ENCODE measurements at regions not wholly inside any gene's neighbourhood (a gene's known extent, or its start where the extent isn't known, plus 50 kb on each side); places are given as distances from the start of the nearest gene placed in this dataset.
A peak's percentile ranks its signal among the peaks of the same experiment; 100 is the strongest.

DNA sequence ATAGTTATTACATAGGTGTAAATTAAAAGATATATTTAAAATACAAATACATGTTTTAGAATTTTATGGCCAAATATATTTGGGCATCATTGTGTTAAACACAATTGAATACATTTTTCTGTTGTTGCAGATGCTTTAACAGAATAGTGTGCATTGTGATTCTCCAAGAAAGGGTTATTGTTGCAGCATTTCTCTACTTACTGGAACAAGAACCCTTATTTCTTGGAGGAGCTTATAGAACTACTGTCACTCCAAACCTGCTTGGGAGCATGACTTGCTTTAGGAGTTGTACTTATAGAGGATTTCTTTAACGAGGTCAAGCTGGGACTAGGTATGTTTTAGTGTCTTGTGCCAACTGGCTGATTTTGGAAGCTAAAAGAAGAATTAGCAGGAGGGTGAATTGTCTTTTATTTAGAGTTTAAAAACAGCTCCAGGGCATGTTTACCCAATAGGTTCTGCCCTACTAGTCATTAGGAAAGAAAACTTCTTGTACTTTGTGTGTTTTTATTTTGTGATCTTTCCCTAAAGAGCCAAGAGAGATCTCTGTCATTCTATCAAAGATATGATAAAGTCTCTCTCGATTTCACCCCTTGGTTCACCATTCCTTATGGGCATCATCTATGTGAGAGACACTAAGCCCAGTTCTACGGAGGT, 279.8 kb upstream of the SALL1 start:
- peak; percentile 74 for DNase-seq (ENCODE audit: low spot score)

DNA sequence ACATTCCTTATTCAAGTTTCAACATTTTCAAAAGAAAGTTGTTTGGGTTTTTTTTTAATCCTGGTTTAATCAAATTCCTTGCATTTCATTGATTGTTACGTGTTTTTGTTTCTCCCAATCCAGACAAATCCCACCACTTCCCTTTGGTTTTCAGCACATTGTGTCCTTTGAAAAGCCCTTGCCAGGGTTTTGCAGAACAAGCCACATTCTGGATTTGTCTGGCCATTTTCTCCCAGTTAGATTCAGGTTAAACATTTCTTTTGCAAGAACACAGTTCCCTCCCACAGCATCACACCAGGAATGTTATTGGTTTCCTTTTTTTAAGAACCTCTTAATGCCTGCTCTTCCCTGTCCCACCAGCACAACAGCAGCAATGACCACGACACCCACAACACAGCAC, 278.0 kb upstream of the SALL1 start:
- DNase-seq (ENCODE audit: low spot score), result no peak

DNA sequence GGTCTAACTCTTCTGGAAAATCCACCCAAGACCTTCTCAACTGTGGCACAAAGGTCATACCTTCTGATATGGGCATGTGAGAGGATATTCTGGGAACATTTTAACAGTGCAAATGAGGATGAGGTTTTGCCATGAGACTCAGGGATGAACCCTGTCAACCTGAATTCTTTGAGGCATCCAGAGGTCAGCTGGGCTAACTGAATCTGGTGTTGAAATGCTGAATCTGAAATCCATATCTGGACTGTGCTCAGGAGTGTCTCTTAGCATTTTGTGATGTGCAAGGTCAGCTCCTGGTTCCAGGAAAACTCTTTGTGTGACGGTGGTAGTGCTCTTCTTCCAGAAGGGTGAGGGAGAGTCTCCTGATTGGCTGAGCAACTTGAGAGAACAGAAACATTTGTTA, 276.0 kb upstream of the SALL1 start:
- no peak for DNase-seq (ENCODE audit: low spot score)

DNA sequence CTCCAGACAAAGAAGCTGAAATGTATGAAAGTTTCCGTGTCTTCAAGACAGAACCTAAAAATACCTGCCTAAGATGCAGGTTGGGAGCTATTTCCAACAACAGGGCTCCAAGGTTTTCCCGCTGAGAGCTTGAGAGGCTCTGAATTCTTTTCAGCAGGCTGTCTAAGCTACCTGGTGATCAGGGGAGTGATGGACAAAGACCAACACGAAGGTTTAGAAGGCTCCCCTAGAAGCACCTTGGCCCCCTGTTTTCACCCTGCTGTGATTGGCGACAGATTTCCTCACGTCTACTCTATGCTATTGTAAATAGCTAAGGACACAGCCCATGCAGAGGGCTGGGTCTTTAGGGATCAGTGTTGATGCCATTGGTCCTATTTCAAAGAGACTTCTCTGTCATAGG, 275.2 kb upstream of the SALL1 start:
- no peak for DNase-seq (ENCODE audit: low spot score)

DNA sequence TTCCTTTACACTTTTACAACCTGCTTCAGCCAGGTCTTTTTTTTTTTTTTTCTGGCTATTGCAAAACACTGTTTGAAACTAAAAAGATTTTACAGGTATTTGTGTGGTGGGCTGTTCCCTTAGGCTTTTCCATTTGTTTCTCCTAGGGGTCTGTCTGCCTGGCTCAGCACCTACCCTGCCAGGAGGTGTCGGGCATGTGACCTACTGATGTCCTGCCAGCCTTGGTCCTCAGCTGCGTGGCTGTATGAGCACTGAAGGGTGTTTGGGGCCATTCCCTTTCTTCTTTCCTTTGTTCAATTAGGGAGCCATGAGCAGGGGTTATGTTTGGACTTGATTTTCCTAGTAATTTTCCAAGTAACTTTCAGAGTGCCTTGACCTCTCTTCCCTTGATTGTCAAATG, 269.2 kb upstream of the SALL1 start:
- DNase-seq (ENCODE audit: low spot score), result no peak

DNA sequence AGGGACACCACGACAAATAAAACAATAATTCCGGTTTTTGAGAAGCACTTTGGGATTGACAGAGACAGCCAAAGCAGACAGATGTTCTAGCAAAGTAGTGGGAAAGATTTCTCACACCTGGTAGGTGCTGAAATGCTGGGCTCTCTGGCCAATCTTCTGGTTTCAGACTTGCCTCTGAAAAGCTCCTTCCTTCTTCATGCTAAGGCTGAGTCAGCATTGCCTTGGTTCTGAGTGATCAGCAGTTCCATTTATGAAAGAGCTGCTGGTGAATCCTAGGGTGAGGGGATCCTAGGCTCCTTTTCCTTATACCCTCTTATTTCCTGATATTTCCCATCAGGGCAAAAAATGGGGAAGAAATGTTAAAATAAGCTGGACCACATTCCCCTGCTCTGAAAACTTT, 268.7 kb upstream of the SALL1 start:
- peak; percentile 22 for DNase-seq (ENCODE audit: low spot score)

DNA sequence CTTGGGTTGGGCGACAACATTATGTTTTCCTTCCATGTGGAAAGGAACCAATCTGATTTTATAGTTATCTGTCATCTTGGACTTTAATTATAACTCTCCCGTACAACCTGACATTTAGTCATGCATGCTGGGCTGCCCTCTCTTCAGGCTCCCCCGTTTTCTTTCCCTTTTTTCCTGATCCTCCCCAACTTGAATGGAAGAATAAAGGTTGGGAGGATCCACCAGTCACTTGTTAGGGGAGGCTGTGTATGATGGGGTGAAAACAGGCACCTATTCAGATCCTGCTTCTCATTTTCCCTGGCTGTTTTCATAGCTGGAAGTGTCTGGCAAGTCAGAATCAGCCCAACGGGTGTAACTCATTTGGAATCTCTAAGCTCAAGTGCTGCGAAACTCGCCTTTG, 267.2 kb upstream of the SALL1 start:
- no peak for DNase-seq (ENCODE audit: low spot score)

DNA sequence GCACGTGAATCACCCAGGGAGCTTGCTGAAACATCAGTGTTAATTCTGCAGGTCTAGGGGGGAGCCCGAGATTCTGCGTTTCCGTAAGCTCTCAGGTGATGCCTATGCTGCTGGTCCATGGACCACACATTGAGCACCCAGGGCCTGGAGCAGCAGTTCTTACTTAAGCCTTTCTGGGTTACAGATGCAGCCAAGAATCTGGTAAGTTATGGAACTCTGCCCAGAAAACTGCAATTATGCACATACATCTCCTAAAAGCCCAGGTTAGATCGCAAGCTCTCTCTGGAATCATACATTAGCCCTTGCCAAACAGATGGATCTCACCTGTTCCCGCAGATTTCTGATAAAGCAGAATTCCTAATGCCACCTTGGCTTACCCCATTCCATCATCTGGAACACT, 265.9 kb upstream of the SALL1 start:
- DNase-seq (ENCODE audit: low spot score), result peak; percentile 19

DNA sequence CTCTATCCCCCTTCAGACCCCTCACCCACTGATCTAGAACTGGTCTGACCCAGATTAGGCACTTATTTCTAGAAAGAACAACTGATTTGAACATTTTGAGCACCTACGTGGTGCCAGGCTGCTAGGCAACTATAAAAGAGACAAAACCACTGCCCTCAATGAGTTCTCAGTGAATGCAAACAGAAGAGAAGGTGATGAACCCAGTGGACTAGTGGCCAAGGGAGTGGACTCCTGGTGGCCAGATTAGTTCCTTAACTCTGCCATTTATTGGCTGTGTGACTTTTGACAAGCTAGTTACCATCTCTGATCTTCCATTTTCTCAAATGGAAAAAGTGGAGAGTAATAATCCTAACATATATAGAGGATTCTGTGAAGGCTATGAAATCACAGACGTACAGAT, 259.1 kb upstream of the SALL1 start:
- DNase-seq (ENCODE audit: low spot score), result no peak

DNA sequence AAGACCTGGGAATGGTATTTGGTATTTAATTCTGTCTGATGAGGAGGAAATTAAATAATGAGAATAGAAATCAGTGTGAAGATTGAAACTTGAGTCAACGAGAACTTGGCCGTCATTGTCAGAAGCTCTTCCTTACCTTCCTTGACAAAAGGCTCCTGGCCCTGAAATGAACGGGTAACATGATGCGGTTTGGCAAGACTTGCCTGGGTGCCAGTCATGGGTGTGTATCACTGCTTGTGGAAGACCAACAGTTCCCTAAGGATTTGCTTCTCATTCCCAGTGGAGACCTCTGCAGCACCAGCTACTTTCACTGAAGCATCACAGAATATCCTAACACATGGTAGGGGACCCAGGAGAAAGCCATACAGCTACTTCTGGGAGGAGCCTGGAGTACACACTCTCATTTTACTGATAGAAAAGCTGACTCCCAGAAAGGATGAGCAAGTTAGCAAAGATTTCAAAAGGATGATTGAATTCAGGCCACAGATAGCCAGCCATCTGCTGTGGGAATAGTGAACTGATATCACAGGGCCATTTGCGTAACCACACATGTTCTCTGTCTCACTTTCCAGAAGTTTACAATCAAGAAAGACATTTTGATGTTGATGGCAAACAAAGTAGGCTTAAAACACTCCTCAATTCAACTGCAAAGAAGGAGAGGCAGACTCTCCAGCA, 258.1 kb upstream of the SALL1 start:
- no peak for DNase-seq (ENCODE audit: low spot score)

DNA sequence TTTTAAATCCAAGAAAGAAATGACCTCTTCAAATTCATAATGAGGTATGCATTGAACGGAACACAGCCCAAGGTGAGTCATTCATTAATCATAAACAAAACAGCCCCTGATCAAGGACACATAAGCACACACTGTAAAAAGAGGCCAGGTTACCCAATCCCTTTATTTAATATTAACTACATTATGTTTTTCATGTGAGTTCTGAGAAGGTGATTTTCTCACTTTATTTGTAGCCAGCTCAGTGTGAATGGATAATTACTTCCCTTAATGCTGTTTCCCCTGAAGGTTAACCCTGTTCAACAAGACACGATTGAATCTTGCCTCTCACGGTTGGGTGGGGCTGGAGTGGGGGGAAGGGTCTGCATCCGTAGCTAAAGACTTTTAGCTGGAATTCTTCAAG, 257.3 kb upstream of the SALL1 start:
- no peak for DNase-seq (ENCODE audit: low spot score)

DNA sequence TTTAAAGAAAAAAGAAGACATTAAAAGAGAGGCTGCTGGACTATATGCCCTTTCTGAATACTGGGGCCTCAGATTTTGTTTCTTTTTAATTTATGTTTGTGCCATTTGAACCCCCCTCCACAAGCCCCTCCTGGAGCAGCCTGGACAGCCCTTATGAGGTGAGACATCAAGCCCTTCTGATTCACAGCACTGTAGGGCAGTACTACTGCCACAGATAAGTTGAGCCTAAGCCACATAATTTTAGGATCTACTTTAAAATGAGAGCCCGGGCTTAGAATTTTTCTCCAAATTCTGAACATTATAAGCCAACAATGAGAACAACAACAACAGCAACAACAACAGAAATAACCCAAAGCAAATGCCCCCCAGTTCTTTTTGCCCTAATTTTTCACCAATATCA, 256.9 kb upstream of the SALL1 start:
- no peak for DNase-seq (ENCODE audit: low spot score)

DNA sequence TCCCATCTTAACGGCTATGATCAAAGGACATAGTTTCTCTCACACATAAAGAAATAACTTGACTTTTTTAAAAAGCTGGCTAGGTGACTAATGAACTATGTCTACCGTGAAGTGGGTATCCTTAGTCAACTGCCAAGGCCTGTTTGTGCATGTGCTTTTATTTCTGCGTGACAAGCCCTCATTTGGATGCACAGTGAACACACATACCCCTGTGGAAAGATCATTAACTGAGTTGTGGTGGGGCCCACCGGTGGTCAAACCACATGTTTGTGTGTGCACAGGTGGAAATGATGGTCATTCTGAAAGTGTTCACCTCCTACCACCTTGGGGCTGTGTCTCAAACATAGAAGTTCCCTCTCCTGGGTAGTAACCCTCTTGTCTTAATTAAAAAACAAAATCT, 256.1 kb upstream of the SALL1 start:
- no peak for DNase-seq (ENCODE audit: low spot score)

DNA sequence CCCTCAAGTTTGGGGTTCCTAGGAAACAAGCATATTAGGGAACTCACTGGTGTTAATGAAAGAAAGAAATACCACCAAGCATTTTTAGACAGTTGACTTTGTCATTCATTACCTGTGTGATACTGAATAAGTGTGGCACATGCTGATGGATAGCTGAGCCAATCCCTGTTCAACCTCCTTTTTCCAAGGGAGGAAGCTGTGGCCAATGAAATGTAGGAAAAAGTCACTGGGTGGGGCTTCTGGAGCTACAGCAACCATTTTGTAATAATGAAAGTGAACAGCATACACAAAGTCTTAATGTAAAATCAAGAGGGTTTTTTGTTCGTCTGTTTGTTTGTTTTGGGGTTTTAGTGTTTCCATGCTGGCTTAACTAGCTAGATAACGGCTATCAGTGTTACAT, 254.3 kb upstream of the SALL1 start:
- DNase-seq (ENCODE audit: low spot score), result no peak

DNA sequence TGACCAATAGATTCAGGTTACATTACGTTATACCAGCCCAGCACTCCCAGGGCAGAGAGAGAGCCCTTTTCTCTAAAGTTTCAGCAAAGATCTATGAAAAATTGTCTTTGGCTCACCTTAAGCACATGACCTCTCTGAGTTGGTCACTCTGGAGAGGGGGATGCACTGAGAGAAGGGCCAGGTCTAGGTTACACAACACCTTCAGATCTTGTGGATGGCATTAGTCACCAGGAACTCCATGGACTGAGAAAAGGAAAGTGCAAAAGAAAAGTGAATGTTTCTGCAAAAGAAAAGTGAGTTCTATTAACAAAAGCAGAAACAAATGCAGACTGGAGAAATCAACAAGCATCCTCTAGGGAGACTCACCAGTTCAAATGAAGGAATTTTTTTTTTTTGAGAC, 253.3 kb upstream of the SALL1 start:
- DNase-seq (ENCODE audit: low spot score), result no peak

DNA sequence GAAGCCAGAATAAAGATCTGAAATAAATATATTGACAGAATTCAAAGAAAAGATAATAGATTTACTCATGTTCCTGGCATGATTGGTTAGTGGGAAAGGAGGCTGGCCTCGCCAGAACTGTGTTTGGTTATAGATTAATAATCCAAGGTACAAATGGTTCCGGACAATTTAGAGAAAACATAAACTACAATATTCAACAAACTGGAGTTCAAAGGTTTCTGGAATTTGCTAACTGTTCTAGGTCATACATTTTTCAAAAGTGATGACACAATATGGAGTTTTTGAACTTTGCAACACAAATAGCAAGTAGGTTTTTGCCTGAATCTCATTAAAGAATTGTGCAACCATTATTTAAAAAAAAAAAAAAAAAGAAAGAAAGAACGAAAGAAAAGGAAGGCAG, 251.7 kb upstream of the SALL1 start:
- DNase-seq (ENCODE audit: low spot score), result no peak

DNA sequence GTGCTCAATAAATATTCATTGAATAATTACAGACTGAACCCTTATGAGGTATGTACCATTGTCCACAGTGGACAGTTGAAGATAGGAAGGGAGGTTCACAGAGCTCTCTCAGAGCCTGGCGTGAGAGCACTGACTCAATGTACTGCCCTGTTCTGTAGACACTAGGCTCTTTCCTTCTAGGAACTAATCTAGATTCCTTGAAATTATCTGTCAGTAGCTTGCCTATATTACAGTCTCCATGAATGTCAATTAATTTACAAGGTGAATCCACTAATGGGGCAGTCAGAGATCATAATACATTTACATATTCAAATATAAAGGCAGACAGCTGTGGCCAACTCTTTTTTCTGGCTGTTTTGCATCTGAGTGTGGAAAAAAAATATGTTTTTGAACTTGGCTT, 251.2 kb upstream of the SALL1 start:
- DNase-seq (ENCODE audit: low spot score), result no peak

DNA sequence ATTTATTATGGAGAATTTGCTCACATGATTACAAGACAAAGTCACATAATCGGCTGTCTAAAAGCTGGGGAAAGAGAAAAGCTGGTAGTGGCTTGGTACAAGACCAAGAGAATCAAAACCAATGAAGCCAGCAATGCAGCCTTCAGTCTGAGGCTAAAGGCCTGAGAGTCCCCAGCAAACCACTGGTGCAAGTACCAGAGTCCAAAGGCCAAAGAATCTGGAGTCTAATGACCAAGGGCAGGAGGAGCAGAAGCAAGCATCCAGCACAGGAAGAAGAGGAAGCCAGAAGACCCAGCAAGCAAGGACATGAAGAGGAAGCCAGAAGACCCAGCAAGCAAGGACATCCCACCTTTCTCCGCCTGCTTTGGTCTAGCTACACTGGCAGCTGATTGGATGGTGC, 250.6 kb upstream of the SALL1 start:
- DNase-seq (ENCODE audit: low spot score), result no peak

DNA sequence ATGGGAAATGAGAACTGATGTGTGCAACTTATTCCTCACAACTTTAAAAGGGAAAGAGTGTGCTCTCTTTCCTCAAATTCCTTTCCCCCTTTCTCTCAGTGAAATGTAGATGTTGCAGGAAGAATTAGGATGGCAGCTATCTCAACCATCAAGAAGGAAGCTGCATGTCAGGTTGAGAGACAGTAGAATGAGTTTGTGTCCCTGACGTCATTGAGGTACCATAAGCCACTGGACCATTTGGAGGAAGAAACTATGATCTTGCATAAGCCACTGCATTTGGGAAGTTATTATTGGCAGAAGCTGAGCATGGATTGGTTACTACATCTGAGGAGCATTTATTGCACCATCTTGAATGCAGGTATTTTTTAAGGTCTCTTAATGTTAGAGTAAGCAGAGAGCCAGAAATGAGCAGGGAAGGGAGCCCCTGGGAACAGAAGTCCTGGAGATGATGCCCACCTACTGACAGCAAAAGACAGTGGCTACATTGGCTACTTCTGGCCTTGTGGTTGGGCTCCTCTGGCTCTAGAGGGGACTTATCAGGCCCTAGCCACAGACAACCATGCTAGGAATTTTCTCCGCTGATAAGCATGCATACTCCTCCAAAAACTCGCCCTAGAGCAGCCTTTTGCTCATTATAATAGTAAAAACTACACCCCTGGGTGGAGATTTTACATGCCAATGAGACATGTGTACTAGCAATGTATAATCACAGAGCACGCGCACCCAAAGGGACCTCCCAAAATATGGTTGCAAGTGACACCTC, 249.0 kb upstream of the SALL1 start:
- no peak for DNase-seq (ENCODE audit: low spot score)

DNA sequence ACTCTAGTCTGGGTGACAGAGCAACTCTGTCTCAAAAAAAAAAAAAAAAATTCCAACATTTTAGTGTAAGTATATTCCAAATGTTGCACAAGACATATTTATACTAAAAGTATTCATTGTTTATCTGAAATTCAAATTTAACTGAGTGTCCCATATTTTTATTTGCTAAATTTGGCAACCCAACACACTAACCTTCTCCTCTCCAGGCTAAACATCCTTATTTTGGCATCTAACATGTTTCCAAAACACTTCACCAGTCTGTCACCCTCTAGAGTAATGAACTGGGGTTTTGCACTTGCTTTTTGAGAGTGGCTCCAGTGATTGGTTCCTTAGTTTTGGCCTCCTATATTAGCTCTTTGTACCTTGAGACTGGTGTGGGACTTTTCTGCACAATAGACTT, 243.4 kb upstream of the SALL1 start:
- DNase-seq (ENCODE audit: low spot score), result no peak

DNA sequence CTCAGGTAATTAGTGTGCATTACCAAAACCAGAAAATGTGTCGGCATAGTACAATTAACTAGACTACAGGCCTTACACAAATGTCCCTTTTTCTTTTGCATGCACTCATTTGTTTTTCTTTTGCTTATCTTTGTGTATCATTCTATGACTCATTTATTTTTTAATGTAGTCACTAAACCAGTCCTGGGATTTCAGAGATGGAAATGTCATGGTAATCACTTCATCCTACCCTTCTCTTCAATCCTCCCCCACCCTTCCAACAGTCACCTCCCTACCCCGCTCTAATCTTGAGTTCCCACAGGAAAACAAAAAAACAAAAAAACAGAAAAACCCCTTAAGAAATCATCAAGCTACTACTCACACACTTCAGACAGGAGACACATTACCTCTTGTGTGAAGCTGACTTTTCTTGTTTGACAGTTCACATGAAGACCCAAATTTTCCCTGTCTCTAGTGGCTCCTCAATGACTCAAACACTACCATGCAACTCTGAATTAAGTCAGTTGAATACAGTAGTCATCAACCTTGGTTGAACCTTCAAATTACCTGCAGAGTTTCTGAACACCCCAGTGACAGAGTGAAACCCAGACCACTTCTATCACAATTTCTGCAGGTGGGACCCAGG, 242.4 kb upstream of the SALL1 start:
- no peak for DNase-seq (ENCODE audit: low spot score)

DNA sequence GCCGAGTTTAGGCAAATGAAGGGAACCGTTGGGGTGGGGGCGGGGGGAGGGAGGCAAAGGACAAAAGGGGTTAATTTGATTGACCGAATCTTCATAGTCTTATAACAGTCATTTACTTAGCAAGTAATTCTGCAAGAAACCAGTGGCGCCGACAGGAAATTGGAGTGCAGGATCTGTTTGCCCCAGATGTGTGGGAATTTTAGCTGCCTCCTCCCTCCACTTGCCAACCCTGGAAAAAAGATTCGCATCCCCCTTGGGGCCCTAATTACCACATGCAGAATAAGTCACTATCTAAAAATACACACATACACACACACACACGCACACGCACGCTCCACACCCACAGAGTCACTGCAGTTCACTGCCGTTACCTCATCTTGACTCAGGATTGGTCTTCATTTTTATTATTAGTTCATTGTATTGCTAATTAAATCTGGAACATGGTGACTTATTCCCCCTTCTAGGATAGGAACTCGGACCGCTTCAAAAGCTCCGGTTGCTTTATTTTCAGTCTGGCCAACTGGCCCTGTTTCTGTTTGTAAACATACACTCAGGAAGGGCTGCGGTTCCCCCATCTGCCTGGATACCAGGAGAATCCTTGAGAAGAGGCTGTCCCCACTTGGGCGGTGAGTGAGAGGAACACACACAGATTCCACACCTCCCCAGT, 241.6 kb upstream of the SALL1 start:
- no peak for DNase-seq (ENCODE audit: low spot score)
